H1 (cell line): ENCODE measurements at regions not wholly inside any gene's neighbourhood (a gene's known extent, or its start where the extent isn't known, plus 50 kb on each side); places are given as distances from the start of the nearest gene placed in this dataset.

Source experiments
- CTCF ChIA-PET: fragments of 300-600 bp; sonication (Branson Sonifier 250); formaldehyde crosslinking; loops from one replicate; lab custom pipeline; 2021; ENCODE audit not compliant: partially characterized antibody; lab: Charles Lee
- POLR2A ChIA-PET: fragments of 300-600 bp; sonication (Branson Sonifier 250); formaldehyde crosslinking; loops from one replicate; lab custom pipeline; 2021; ENCODE audit warnings: inconsistent platforms; ENCODE audit not compliant: partially characterized antibody; lab: Charles Lee
- DNase-seq, 2 experiments: peaks; one replicate each; pipeline versions ENCODE4 v3.0.0 to v3.0.0-alpha.2; 2010 to 2022; ENCODE audit warnings: low spot score in 2 of 2, low read depth in 1 of 2, mixed read lengths in 1 of 2
- FAIRE-seq: peaks from 2 replicates; lab custom pipeline; 2011; peaks lifted over from hg19 to GRCh38; lab: Jason Lieb, UNC
- H2AFZ ChIP-seq: 2 replicates; pipeline ENCODE4 v1.8.1; 2012; ENCODE audit warnings: low read length, inconsistent platforms
- H2AK5ac ChIP-seq: 2 replicates; pipeline ENCODE4 v1.6.1; 2013; ENCODE audit warnings: low read depth, low read length
- H2BK120ac ChIP-seq: replicated peaks from 2 replicates; pipeline ENCODE3; 2013; ENCODE audit warnings: low read depth, low read length, inconsistent platforms
- H2BK12ac ChIP-seq: 2 replicates; pipeline ENCODE4 v1.6.1; 2013; ENCODE audit warnings: low read depth, low read length
- H2BK15ac ChIP-seq: 2 replicates; pipeline ENCODE4 v1.6.1; 2013; ENCODE audit warnings: low read length
- H2BK20ac ChIP-seq: 2 replicates; pipeline ENCODE4 v1.6.1; 2013; ENCODE audit warnings: low read length
- H2BK5ac ChIP-seq: 2 replicates; pipeline ENCODE4 v1.6.1; 2013; ENCODE audit warnings: low read depth, low read length
- H3K14ac ChIP-seq: 2 replicates; pipeline ENCODE4 v1.6.1; 2013; ENCODE audit warnings: inconsistent platforms; ENCODE audit not compliant: insufficient read length
- H3K18ac ChIP-seq: 2 replicates; pipeline ENCODE4 v1.6.1; 2013; ENCODE audit warnings: low read length; ENCODE audit errors: extremely low read depth
- H3K23ac ChIP-seq: 2 replicates; pipeline ENCODE4 v1.6.1; 2013; ENCODE audit warnings: inconsistent platforms; ENCODE audit not compliant: insufficient read length
- H3K23me2 ChIP-seq: 2 replicates; pipeline ENCODE4 v1.6.1; 2013; ENCODE audit warnings: low read depth, low read length
- H3K27ac ChIP-seq: 2 replicates; pipeline ENCODE4 v1.6.1; 2011; ENCODE audit warnings: low read depth, low read length, inconsistent platforms
- H3K27me3 ChIP-seq, 4 experiments: replicated peaks in 1 of 4; 1 replicate in 1 of 4; 2 replicates in 3 of 4; pipeline versions ENCODE4 v1.6.1 to v1.8.1; 2011 to 2013; ENCODE audit warnings: low read length in 3 of 4, mild to moderate bottlenecking in 3 of 4, inconsistent platforms in 2 of 4, mixed read lengths in 2 of 4, moderate library complexity in 1 of 4; ENCODE audit not compliant: control insufficient read depth in 3 of 4, insufficient read depth in 3 of 4; ENCODE audit errors: extremely low read depth in 1 of 4
- H3K36me3 ChIP-seq, 4 experiments: 2 replicates each; pipeline versions ENCODE4 v1.6.1 to v1.8.1; 2011 to 2013; ENCODE audit warnings: mild to moderate bottlenecking in 4 of 4, low read length in 3 of 4, moderate library complexity in 2 of 4, control low read depth in 1 of 4, inconsistent platforms in 1 of 4; ENCODE audit not compliant: insufficient read depth in 4 of 4, control insufficient read depth in 2 of 4
- H3K4ac ChIP-seq: replicated peaks from 2 replicates; pipeline ENCODE3; 2013; ENCODE audit warnings: low read length, low read depth, mixed read lengths, inconsistent platforms; ENCODE audit not compliant: insufficient read length
- H3K4me1 ChIP-seq, 4 experiments: replicated peaks in 1 of 4; 1 replicate in 1 of 4; 2 replicates in 3 of 4; pipeline versions ENCODE4 v1.6.1 to v1.8.1; 2011 to 2013; ENCODE audit warnings: low read length in 3 of 4, inconsistent platforms in 2 of 4, mixed read lengths in 1 of 4; ENCODE audit not compliant: insufficient read depth in 4 of 4, control insufficient read depth in 3 of 4
- H3K4me2 ChIP-seq, 2 experiments: 2 replicates each; pipeline versions ENCODE4 v1.6.1 to v1.8.1; 2011 to 2013; ENCODE audit warnings: low read depth in 2 of 2, low read length in 2 of 2, control low read depth in 1 of 2, inconsistent platforms in 1 of 2, mild to moderate bottlenecking in 1 of 2; ENCODE audit not compliant: insufficient read depth in 1 of 2
- H3K4me3 ChIP-seq, 4 experiments: fragments of 200-600, 300-600 bp in 1 of 4; sonication (generic), shearing (Covaris generic), sonication (Bioruptor Twin) in 1 of 4; 2 replicates each; pipeline versions ENCODE4 v1.5.1 to v1.8.1; 2011 to 2016; ENCODE audit warnings: low read length in 4 of 4, low read depth in 3 of 4, control low read depth in 2 of 4, inconsistent platforms in 2 of 4, mild to moderate bottlenecking in 2 of 4, mixed read lengths in 1 of 4, moderate library complexity in 1 of 4; ENCODE audit not compliant: insufficient read depth in 2 of 4; ENCODE audit errors: extremely low read depth in 1 of 4
- H3K56ac ChIP-seq: replicated peaks from 2 replicates; pipeline ENCODE3; 2013; ENCODE audit warnings: low read depth, mild to moderate bottlenecking, mixed read lengths, low read length, inconsistent platforms; ENCODE audit not compliant: insufficient read length
- H3K79me1 ChIP-seq: 2 replicates; pipeline ENCODE4 v1.6.1; 2013; ENCODE audit warnings: low read depth, low read length, control low read depth
- H3K79me2 ChIP-seq, 2 experiments: 2 replicates each; pipeline versions ENCODE4 v1.6.1 to v1.8.1; 2012 to 2013; ENCODE audit warnings: low read length in 2 of 2, mild to moderate bottlenecking in 2 of 2, inconsistent platforms in 1 of 2; ENCODE audit not compliant: insufficient read depth in 2 of 2, control insufficient read depth in 1 of 2
- H3K9ac ChIP-seq, 4 experiments: replicated peaks in 1 of 4; 1 replicate in 1 of 4; 2 replicates in 3 of 4; pipeline versions ENCODE4 v1.6.1 to v1.8.1; 2011 to 2013; ENCODE audit warnings: low read depth in 3 of 4, low read length in 3 of 4, control low read depth in 2 of 4, mild to moderate bottlenecking in 2 of 4, moderate library complexity in 2 of 4, inconsistent platforms in 1 of 4; ENCODE audit errors: extremely low read depth in 1 of 4
- H3K9me3 ChIP-seq, 2 experiments: 2 replicates each; pipeline versions ENCODE4 v1.6.1 to v1.8.1; 2012 to 2013; ENCODE audit warnings: mild to moderate bottlenecking in 2 of 2, moderate library complexity in 2 of 2, control low read depth in 1 of 2, inconsistent platforms in 1 of 2, low read depth in 1 of 2, low read length in 1 of 2, mixed read lengths in 1 of 2; ENCODE audit not compliant: insufficient read depth in 2 of 2
- H4K20me1 ChIP-seq, 2 experiments: replicated peaks in 1 of 2; 2 replicates each; pipeline versions ENCODE3 to v1.8.1; 2011 to 2013; ENCODE audit warnings: inconsistent platforms in 2 of 2, low read length in 2 of 2, mild to moderate bottlenecking in 1 of 2; ENCODE audit not compliant: insufficient read depth in 2 of 2, control insufficient read depth in 1 of 2
- H4K5ac ChIP-seq: 2 replicates; pipeline ENCODE4 v1.6.1; 2013; ENCODE audit warnings: low read length, low read depth, mixed read lengths, inconsistent platforms; ENCODE audit not compliant: insufficient read length
- H4K8ac ChIP-seq: 2 replicates; pipeline ENCODE4 v1.8.0; 2013; ENCODE audit warnings: mild to moderate bottlenecking, moderate library complexity, low read length, inconsistent platforms; ENCODE audit not compliant: insufficient read depth; ENCODE audit errors: extremely low read depth
- H4K91ac ChIP-seq: replicated peaks from 2 replicates; pipeline ENCODE3; 2013; ENCODE audit warnings: low read length, mixed read lengths, inconsistent platforms; ENCODE audit not compliant: insufficient read length
- EGR1 ChIP-seq: IDR thresholded peaks from 2 replicates; pipeline ENCODE4 v1.6.1; 2011; ENCODE audit warnings: low read depth, low read length, borderline replicate concordance
- PHF8 ChIP-seq: fragments of 200-600 bp; sonication (generic); conservative IDR thresholded peaks from 2 replicates; pipeline ENCODE4 v1.7.1; 2012; ENCODE audit warnings: low read depth, mild to moderate bottlenecking, inconsistent platforms, low read length, moderate library complexity
- RAD21 ChIP-seq, 2 experiments: IDR thresholded peaks in 1 of 2; conservative IDR thresholded peaks in 1 of 2; 2 replicates each; pipeline ENCODE4 v1.6.1; 2011; ENCODE audit warnings: low read depth in 2 of 2, low read length in 2 of 2, improper control_type of control experiment in 1 of 2, inconsistent platforms in 1 of 2, mild to moderate bottlenecking in 1 of 2, moderate library complexity in 1 of 2
- WGBS, 2 experiments: shearing (Covaris generic) in 1 of 2; methylation state at CpG; one replicate each; pipeline versions ENCODE4 v1.1.6 to v1.1.7; 2013 to 2015; ENCODE audit warnings: low lambda C conversion rate in 2 of 2, mixed read lengths in 2 of 2, inconsistent platforms in 1 of 2, low coverage in 1 of 2, missing lambda C conversion rate in 1 of 2; ENCODE audit not compliant: insufficient replicate concordance in 2 of 2, insufficient coverage in 1 of 2, insufficient read length in 1 of 2; ENCODE audit errors: extremely low coverage in 1 of 2, missing lambda C conversion rate in 1 of 2; 5-methylcytosine and 5-hydroxymethylcytosine counted together
- TF ChIP-seq, protein P1 (sequence below): IDR thresholded peaks from 2 replicates; pipeline ENCODE4 v1.6.1; 2011; ENCODE audit warnings: low read length, improper control_type of control experiment

DNA sequence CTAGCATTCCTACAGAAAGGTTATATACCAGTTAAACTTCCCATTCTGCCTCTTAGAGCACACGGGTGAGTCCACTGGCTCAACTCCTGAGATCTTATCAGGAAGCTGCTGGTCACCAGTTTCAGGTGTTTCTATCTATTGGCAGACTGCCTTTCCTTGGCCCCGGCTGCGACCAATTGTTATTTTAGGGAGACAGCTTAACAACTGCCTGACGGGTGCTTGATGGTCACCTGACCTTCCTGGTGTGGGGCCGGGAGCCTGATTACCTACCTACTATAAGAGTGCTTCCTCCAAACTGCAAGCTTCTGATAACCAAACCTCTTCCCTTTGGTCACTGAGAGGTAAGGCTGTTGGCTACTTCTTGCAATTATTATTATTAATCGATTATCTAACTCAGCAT lies 122.1 kb upstream of the XIRP2 start:
- H3K4me3 ChIP-seq, result no peak overlapping the region
- H3K56ac ChIP-seq, result no peak overlapping the region
- DNase-seq (no peak), FAIRE-seq (peak; percentile 55)
- H3K9me3 ChIP-seq, result peaks cover 3 to 4% of the 10 kb centered on the region in 2 experiments; a peak in 1 of 4 replicates
- ChIA-PET POLR2A (no interaction called here), CTCF (no interaction called here)
- H3K18ac ChIP-seq, result no peak overlapping the region
- H4K5ac ChIP-seq, result no peak overlapping the region
- H3K4me2 ChIP-seq, result no peak overlapping the region
- 0 out of 2 replicates have a peak overlapping the region, but pooled peaks have one; percentile 1 for H2BK15ac ChIP-seq
- H3K14ac ChIP-seq, result no peak overlapping the region
- H2BK5ac ChIP-seq, result no peak overlapping the region; the same call in 1 of the 2 replicates
- H2AK5ac ChIP-seq, result no peak overlapping the region
- H2BK20ac ChIP-seq, result no peak overlapping the region
- no peaks in the 10 kb centered on the region for H3K23me2 ChIP-seq
- TF ChIP-seq RAD21 (IDR thresholded peaks at IDR 0.05 in 1 of 2, conservative IDR thresholded peaks at IDR 0.05 in 1 of 2; ENCODE audit: low read depth in 2 of 2, low read length in 2 of 2) (no peak), PHF8 (no peak), EGR1 (no peak)
- TF ChIP-seq, protein P1, sequence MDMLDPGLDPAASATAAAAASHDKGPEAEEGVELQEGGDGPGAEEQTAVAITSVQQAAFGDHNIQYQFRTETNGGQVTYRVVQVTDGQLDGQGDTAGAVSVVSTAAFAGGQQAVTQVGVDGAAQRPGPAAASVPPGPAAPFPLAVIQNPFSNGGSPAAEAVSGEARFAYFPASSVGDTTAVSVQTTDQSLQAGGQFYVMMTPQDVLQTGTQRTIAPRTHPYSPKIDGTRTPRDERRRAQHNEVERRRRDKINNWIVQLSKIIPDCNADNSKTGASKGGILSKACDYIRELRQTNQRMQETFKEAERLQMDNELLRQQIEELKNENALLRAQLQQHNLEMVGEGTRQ, result no peak
- H3K27me3 ChIP-seq, result no peaks in the 10 kb centered on the region
- H2AFZ ChIP-seq, result peak overlapping the region; percentile 64; the same call in 1 of the 2 replicates
- H3K4ac ChIP-seq, result no peak overlapping the region
- no peak overlapping the region for H3K27ac ChIP-seq
- H4K91ac ChIP-seq, result peak overlapping the region; percentile 6
- no peaks in the 10 kb centered on the region for H4K20me1 ChIP-seq
- no peak overlapping the region for H2BK120ac ChIP-seq
- no peaks in the 10 kb centered on the region for H3K79me1 ChIP-seq
- H3K9ac ChIP-seq, result no peak overlapping the region
- 0 out of 2 replicates have a peak overlapping the region, but pooled peaks have one; percentile 61 for H2BK12ac ChIP-seq
- 78% methylated on average over 6 of the region's 6 CpGs; no CpG with 5 or more reads in 1 of the 2 experiments for WGBS, 2 experiments
- peaks cover 0 to 16% (median 8%) of the 10 kb centered on the region in 4 experiments; a peak in 6 of 7 replicates for H3K4me1 ChIP-seq
- no peaks in the 10 kb centered on the region for H3K79me2 ChIP-seq
- no peak overlapping the region for H3K23ac ChIP-seq
- H4K8ac ChIP-seq, result no peak overlapping the region; the same call in 1 of the 2 replicates
- H3K36me3 ChIP-seq, result no peaks in the 10 kb centered on the region; a peak in 1 of 8 replicates
